IMR-90 (cell line): ENCODE measurements at regions not wholly inside any gene's neighbourhood (a gene's known extent, or its start where the extent isn't known, plus 50 kb on each side); places are given as distances from the start of the nearest gene placed in this dataset.

Experiments
- ATAC-seq: fragments of 200-7000 bp; cut with Tn5 transposase; 2 replicates; pipeline ENCODE4 v1.9.1; 2020; ENCODE audit warnings: low read depth, mild to moderate bottlenecking, moderate library complexity
- BruUV-seq: library from RNA; stranded (reverse); fragments of 400-500 nt; replicated peaks from 2 replicates; lab custom pipeline; 2021; lab: Mats Ljungman, UMichigan
- CTCF ChIA-PET: fragments of 300-600 bp; formaldehyde crosslinking; extraction: SDS; loops from one replicate; lab custom pipeline; 2021; ENCODE audit warnings: antibody characterized with exemption; lab: Yijun Ruan, JAX
- POLR2A ChIA-PET: fragments of 300-600 bp; sonication (Branson Sonifier 250); formaldehyde crosslinking; loops from one replicate; lab custom pipeline; 2022; ENCODE audit warnings: antibody characterized with exemption; ENCODE audit not compliant: unreplicated experiment; lab: Charles Lee
- DNase-seq: peaks from one replicate; pipeline ENCODE4 v3.0.0; 2013
- H2AFZ ChIP-seq: replicated peaks from 2 replicates; pipeline ENCODE3; 2013; ENCODE audit warnings: low read length, mild to moderate bottlenecking; ENCODE audit not compliant: poor library complexity
- H2AK5ac ChIP-seq: 2 replicates; pipeline ENCODE4 v1.6.1; 2013; ENCODE audit warnings: low read depth, low read length, inconsistent platforms
- H2AK9ac ChIP-seq: replicated peaks from 2 replicates; pipeline ENCODE3; 2013; ENCODE audit warnings: mild to moderate bottlenecking, low read depth, low read length, moderate library complexity; ENCODE audit not compliant: poor library complexity
- H2BK120ac ChIP-seq: 2 replicates; pipeline ENCODE4 v1.6.1; 2013; ENCODE audit warnings: low read depth, low read length, inconsistent platforms
- H2BK15ac ChIP-seq: 3 replicates; pipeline ENCODE4 v1.6.1; 2013; ENCODE audit warnings: low read depth, low read length, inconsistent platforms
- H2BK20ac ChIP-seq: 2 replicates; pipeline ENCODE4 v1.6.1; 2013; ENCODE audit warnings: low read depth, mild to moderate bottlenecking, inconsistent platforms, low read length, moderate library complexity
- H2BK5ac ChIP-seq: 2 replicates; pipeline ENCODE4 v1.6.1; 2013; ENCODE audit warnings: mild to moderate bottlenecking, low read depth, low read length, inconsistent platforms; ENCODE audit not compliant: poor library complexity, severe bottlenecking
- H3K14ac ChIP-seq: replicated peaks from 2 replicates; pipeline ENCODE4 v1.6.1; 2013; ENCODE audit warnings: low read depth, low read length, inconsistent platforms
- H3K18ac ChIP-seq: 2 replicates; pipeline ENCODE4 v1.6.1; 2013; ENCODE audit warnings: low read depth, low read length, control low read depth
- H3K23ac ChIP-seq: 2 replicates; pipeline ENCODE4 v1.6.1; 2013; ENCODE audit warnings: low read depth, low read length, inconsistent platforms
- H3K27ac ChIP-seq: 2 replicates; pipeline ENCODE4 v1.5.1; 2013; ENCODE audit warnings: mild to moderate bottlenecking, control low read depth, low read length; ENCODE audit not compliant: insufficient read depth
- H3K27me3 ChIP-seq: 2 replicates; pipeline ENCODE4 v1.6.1; 2013; ENCODE audit warnings: low read length; ENCODE audit not compliant: control insufficient read depth, insufficient read depth
- H3K36me3 ChIP-seq: 2 replicates; pipeline ENCODE4 v1.6.1; 2013; ENCODE audit warnings: low read length, mixed read lengths; ENCODE audit not compliant: control insufficient read depth, insufficient read depth
- H3K4ac ChIP-seq: 2 replicates; pipeline ENCODE4 v1.6.1; 2013; ENCODE audit warnings: low read depth, low read length, inconsistent platforms
- H3K4me1 ChIP-seq: 2 replicates; pipeline ENCODE4 v1.6.1; 2013; ENCODE audit warnings: low read length, mixed read lengths; ENCODE audit not compliant: control insufficient read depth, insufficient read depth
- H3K4me2 ChIP-seq: 2 replicates; pipeline ENCODE4 v1.6.1; 2013; ENCODE audit warnings: low read depth, mild to moderate bottlenecking, control low read depth, low read length, moderate library complexity
- H3K4me3 ChIP-seq: 2 replicates; pipeline ENCODE4 v1.5.1; 2013; ENCODE audit warnings: low read depth, mild to moderate bottlenecking, control low read depth, low read length, moderate library complexity; ENCODE audit not compliant: insufficient read depth
- H3K56ac ChIP-seq: 2 replicates; pipeline ENCODE4 v1.6.1; 2013; ENCODE audit warnings: low read length, inconsistent platforms; ENCODE audit not compliant: insufficient read depth; ENCODE audit errors: extremely low read depth
- H3K79me1 ChIP-seq, 2 experiments: 2 replicates each; pipeline ENCODE4 v1.6.1; 2013; ENCODE audit warnings: low read length in 2 of 2, inconsistent platforms in 1 of 2, low read depth in 1 of 2
- H3K9ac ChIP-seq: 2 replicates; pipeline ENCODE4 v1.6.1; 2013; ENCODE audit warnings: low read depth, low read length, control low read depth
- H3K9me1 ChIP-seq: 2 replicates; pipeline ENCODE4 v1.6.1; 2013; ENCODE audit warnings: low read length, inconsistent platforms; ENCODE audit not compliant: insufficient read depth
- H3K9me3 ChIP-seq: 2 replicates; pipeline ENCODE4 v1.6.1; 2013; ENCODE audit warnings: low read length; ENCODE audit not compliant: control insufficient read depth, insufficient read depth
- H4K20me1 ChIP-seq: 2 replicates; pipeline ENCODE4 v1.6.1; 2013; ENCODE audit warnings: low read length, inconsistent platforms; ENCODE audit not compliant: insufficient read depth
- H4K5ac ChIP-seq: 2 replicates; pipeline ENCODE4 v1.6.1; 2013; ENCODE audit warnings: mild to moderate bottlenecking, low read depth, low read length, control low read depth
- H4K8ac ChIP-seq, 2 experiments: 2 replicates each; pipeline ENCODE4 v1.6.1; 2013; ENCODE audit warnings: low read depth in 2 of 2, low read length in 2 of 2, control low read depth in 1 of 2, inconsistent platforms in 1 of 2
- H4K91ac ChIP-seq: 2 replicates; pipeline ENCODE4 v1.6.1; 2013; ENCODE audit warnings: low read depth, low read length, inconsistent platforms; ENCODE audit not compliant: insufficient read depth
- CHD1 ChIP-seq: IDR thresholded peaks from 2 replicates; pipeline ENCODE4 v1.6.1; 2012; ENCODE audit warnings: low read depth, low read length, improper control_type of control experiment
- FOS ChIP-seq: fragments of 150-350 bp; IDR thresholded peaks from 2 replicates; pipeline ENCODE4 v1.6.1; 2016; ENCODE audit warnings: low read depth, low read length
- MAFK ChIP-seq: IDR thresholded peaks from 2 replicates; pipeline ENCODE4 v1.6.1; 2012; ENCODE audit warnings: low read depth, low read length, improper control_type of control experiment
- MAZ ChIP-seq: IDR thresholded peaks from 2 replicates; pipeline ENCODE4 v1.6.1; 2012; ENCODE audit warnings: low read depth, mild to moderate bottlenecking, low read length, improper control_type of control experiment, moderate library complexity, borderline replicate concordance
- MXI1 ChIP-seq: IDR thresholded peaks from 2 replicates; pipeline ENCODE4 v1.6.1; 2012; ENCODE audit warnings: low read depth, mild to moderate bottlenecking, low read length, moderate library complexity, borderline replicate concordance
- POLR2A ChIP-seq: IDR thresholded peaks from 2 replicates; pipeline ENCODE4 v1.6.1; 2012; ENCODE audit warnings: mild to moderate bottlenecking, low read depth, low read length
- SMC3 ChIP-seq: fragments of 150-350 bp; IDR thresholded peaks from 2 replicates; pipeline ENCODE4 v1.6.1; 2016; ENCODE audit warnings: low read depth, mild to moderate bottlenecking, antibody characterized with exemption, low read length, moderate library complexity
- WGBS, 2 experiments: methylation state at CpG; one replicate each; pipeline versions ENCODE4 v1.1.5 to v1.1.7; 2013; ENCODE audit warnings: missing lambda C conversion rate in 2 of 2; ENCODE audit not compliant: insufficient read length in 1 of 2; ENCODE audit errors: extremely low coverage in 2 of 2; 5-methylcytosine and 5-hydroxymethylcytosine counted together
- dilution Hi-C: fragments of 300-500 bp; cut with HindIII; formaldehyde crosslinking; loops from one replicate; pipeline ENCODE4 v1.14.3; 2018; ENCODE audit warnings: low sequenced_read_pairs; ENCODE audit not compliant: unreplicated experiment
- in situ Hi-C: fragments of 300-500 bp; cut with MboI; formaldehyde crosslinking; loops from 3 replicates; pipeline ENCODE4 v1.14.3; 2019; ENCODE audit warnings: low sequenced_read_pairs, inconsistent platforms, mixed read lengths
- intact Hi-C: fragments of 100-400 bp; cut with micrococcal nuclease; formaldehyde crosslinking; loops from 2 replicates; pipeline ENCODE4 v1.10.0; 2022
- TF ChIP-seq, protein P1 (sequence below): fragments of 150-350 bp; IDR thresholded peaks from 2 replicates; pipeline ENCODE4 v1.6.1; 2016; ENCODE audit warnings: low read depth, mild to moderate bottlenecking, low read length, moderate library complexity, borderline replicate concordance

GRCh38 chr3:64890466-64890865, 202.7 kb upstream of the ADAMTS9 start:
- H2AK9ac ChIP-seq, result no peak overlapping the region
- H3K4me1 ChIP-seq, result peaks cover 4% of the 10 kb centered on the region; the same call in 1 of the 2 replicates
- no peak overlapping the region for H3K18ac ChIP-seq
- H3K56ac ChIP-seq, result no peak overlapping the region
- H2AK5ac ChIP-seq, result no peak overlapping the region
- TF ChIP-seq, protein P1, sequence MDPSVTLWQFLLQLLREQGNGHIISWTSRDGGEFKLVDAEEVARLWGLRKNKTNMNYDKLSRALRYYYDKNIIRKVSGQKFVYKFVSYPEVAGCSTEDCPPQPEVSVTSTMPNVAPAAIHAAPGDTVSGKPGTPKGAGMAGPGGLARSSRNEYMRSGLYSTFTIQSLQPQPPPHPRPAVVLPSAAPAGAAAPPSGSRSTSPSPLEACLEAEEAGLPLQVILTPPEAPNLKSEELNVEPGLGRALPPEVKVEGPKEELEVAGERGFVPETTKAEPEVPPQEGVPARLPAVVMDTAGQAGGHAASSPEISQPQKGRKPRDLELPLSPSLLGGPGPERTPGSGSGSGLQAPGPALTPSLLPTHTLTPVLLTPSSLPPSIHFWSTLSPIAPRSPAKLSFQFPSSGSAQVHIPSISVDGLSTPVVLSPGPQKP, result no peak
- no peak for TF ChIP-seq CHD1
- TF ChIP-seq POLR2A, result no peak
- TF ChIP-seq MAZ, result no peak
- TF ChIP-seq SMC3, result no peak
- no peak for TF ChIP-seq FOS
- TF ChIP-seq MAFK, result no peak
- TF ChIP-seq MXI1, result no peak
- no peak overlapping the region for H2BK15ac ChIP-seq
- H3K27me3 ChIP-seq, result no peaks in the 10 kb centered on the region
- H3K23ac ChIP-seq, result no peak overlapping the region
- no peak overlapping the region for H4K8ac ChIP-seq
- in situ Hi-C loops, result no loop called here
- H4K91ac ChIP-seq, result no peak overlapping the region
- no peak overlapping the region for H3K4me2 ChIP-seq
- no peak overlapping the region for H4K5ac ChIP-seq
- DNase-seq, result no peak
- no CpG with 5 or more reads among the region's 2 CpGs for WGBS, 2 experiments
- H3K36me3 ChIP-seq, result no peaks in the 10 kb centered on the region
- no peak overlapping the region for H3K14ac ChIP-seq
- H3K4ac ChIP-seq, result no peak overlapping the region
- H3K9me3 ChIP-seq, result no peaks in the 10 kb centered on the region
- no peaks in the 10 kb centered on the region for H4K20me1 ChIP-seq
- dilution Hi-C loops, result no loop called here
- intact Hi-C loops, result no loop called here
- ChIA-PET CTCF (interaction anchor here (0.6 kb wide), 1 partner anchor 202 kb away, joined by 3 read pairs; no protein-coding TSS in a partner anchor), POLR2A (no interaction called here)
- no peak overlapping the region for H2AFZ ChIP-seq
- H3K4me3 ChIP-seq, result no peak overlapping the region
- H3K79me1 ChIP-seq, result no peaks in the 10 kb centered on the region
- no peak overlapping the region for H3K9ac ChIP-seq
- no peak for ATAC-seq
- no peak overlapping the region for H2BK5ac ChIP-seq
- no peak overlapping the region for H2BK20ac ChIP-seq
- H2BK120ac ChIP-seq, result no peak overlapping the region
- no peaks in the 10 kb centered on the region for H3K9me1 ChIP-seq
- no TSS peak for BruUV-seq
- no peak overlapping the region for H3K27ac ChIP-seq
